WTC11 (cell line): ENCODE measurements at regions not wholly inside any gene's neighbourhood (a gene's known extent, or its start where the extent isn't known, plus 50 kb on each side); places are given as distances from the start of the nearest gene placed in this dataset.

ENCODE experiments used
- CTCF ChIP-seq: fragments of 200-600 bp; IDR thresholded peaks from 2 replicates; pipeline ENCODE4 v1.8.0; 2022; ENCODE audit warnings: antibody characterized with exemption
- ESRRA ChIP-seq: sonication (generic); formaldehyde crosslinking; IDR thresholded peaks from 2 replicates; pipeline ENCODE4 v1.8.1; 2022; ENCODE audit warnings: mild to moderate bottlenecking, missing genetic modification reagents, borderline replicate concordance
- IRF2 ChIP-seq: sonication (generic); formaldehyde crosslinking; IDR thresholded peaks from 2 replicates; pipeline ENCODE4 v1.8.0; 2022; ENCODE audit warnings: low read depth, missing genetic modification reagents, borderline replicate concordance
- MXD4 ChIP-seq: fragments of 250-450 bp; sonication (Bioruptor Pico); IDR thresholded peaks from 2 replicates; pipeline ENCODE4 v1.8.0; 2021; ENCODE audit warnings: mild to moderate bottlenecking, moderate library complexity, borderline replicate concordance
- NR2C2 ChIP-seq: sonication (generic); formaldehyde crosslinking; IDR thresholded peaks from 2 replicates; pipeline ENCODE4 v1.8.0; 2022; ENCODE audit warnings: mild to moderate bottlenecking, missing genetic modification reagents
- ZNF138 ChIP-seq: sonication (generic); formaldehyde crosslinking; conservative IDR thresholded peaks from 2 replicates; pipeline ENCODE4 v1.8.1; 2022; ENCODE audit warnings: mild to moderate bottlenecking, moderate library complexity, missing genetic modification reagents
- TF ChIP-seq, protein P1 (sequence below): fragments of 250-450 bp; sonication (Bioruptor Pico); IDR thresholded peaks from 2 replicates; pipeline ENCODE4 v1.9.0; 2021; ENCODE audit warnings: mild to moderate bottlenecking

GRCh38 chr4:66123190-66123589 is 452.9 kb upstream of the EPHA5 start:
- TF ChIP-seq IRF2 (CRISPR knock-in tag) (no peak), NR2C2 (CRISPR knock-in tag) (no peak), CTCF (no peak), MXD4 (CRISPR knock-in tag) (no peak), ZNF138 (CRISPR knock-in tag) (no peak), ESRRA (CRISPR knock-in tag) (no peak)
- TF ChIP-seq, protein P1, sequence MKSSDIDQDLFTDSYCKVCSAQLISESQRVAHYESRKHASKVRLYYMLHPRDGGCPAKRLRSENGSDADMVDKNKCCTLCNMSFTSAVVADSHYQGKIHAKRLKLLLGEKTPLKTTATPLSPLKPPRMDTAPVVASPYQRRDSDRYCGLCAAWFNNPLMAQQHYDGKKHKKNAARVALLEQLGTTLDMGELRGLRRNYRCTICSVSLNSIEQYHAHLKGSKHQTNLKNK: no peak
